LNCaP clone FGC (cell line): ENCODE measurements at regions not wholly inside any gene's neighbourhood (a gene's known extent, or its start where the extent isn't known, plus 50 kb on each side); places are given as distances from the start of the nearest gene placed in this dataset.

Experiments
- DNase-seq: peaks from one replicate; pipeline ENCODE4 v3.0.0-alpha.2; 2011; ENCODE audit warnings: low read depth
- H3K4me3 ChIP-seq: 2 replicates; pipeline ENCODE4 v1.5.1; 2011; ENCODE audit warnings: mild to moderate bottlenecking, low read depth, low read length, control low read depth
- TF ChIP-seq, protein P1 (sequence below): IDR thresholded peaks from 2 replicates; pipeline ENCODE4 v1.5.1; 2012; ENCODE audit warnings: mild to moderate bottlenecking; ENCODE audit not compliant: control insufficient read depth, insufficient read depth; ENCODE audit errors: extremely low read depth

- no peak overlapping the region for H3K4me3 ChIP-seq
- TF ChIP-seq, protein P1, sequence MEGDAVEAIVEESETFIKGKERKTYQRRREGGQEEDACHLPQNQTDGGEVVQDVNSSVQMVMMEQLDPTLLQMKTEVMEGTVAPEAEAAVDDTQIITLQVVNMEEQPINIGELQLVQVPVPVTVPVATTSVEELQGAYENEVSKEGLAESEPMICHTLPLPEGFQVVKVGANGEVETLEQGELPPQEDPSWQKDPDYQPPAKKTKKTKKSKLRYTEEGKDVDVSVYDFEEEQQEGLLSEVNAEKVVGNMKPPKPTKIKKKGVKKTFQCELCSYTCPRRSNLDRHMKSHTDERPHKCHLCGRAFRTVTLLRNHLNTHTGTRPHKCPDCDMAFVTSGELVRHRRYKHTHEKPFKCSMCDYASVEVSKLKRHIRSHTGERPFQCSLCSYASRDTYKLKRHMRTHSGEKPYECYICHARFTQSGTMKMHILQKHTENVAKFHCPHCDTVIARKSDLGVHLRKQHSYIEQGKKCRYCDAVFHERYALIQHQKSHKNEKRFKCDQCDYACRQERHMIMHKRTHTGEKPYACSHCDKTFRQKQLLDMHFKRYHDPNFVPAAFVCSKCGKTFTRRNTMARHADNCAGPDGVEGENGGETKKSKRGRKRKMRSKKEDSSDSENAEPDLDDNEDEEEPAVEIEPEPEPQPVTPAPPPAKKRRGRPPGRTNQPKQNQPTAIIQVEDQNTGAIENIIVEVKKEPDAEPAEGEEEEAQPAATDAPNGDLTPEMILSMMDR, result no peak
- DNase-seq, result no peak
Measured at GRCh38 chr16:5885521-5885920, 787.9 kb upstream of the EEF2KMT start.

- no peak for DNase-seq
- no peak overlapping the region for H3K4me3 ChIP-seq
- TF ChIP-seq, protein P1, result no peak
Measured at GRCh38 chr16:5884996-5885395, 787.4 kb upstream of the EEF2KMT start.

- no peak for DNase-seq
- TF ChIP-seq, protein P1, result no peak
- no peak overlapping the region for H3K4me3 ChIP-seq
Measured at GRCh38 chr16:5884339-5884738, 786.7 kb upstream of the EEF2KMT start.

GRCh38 chr16:5882087-5882640, 784.6 kb upstream of the EEF2KMT start:
- TF ChIP-seq, protein P1, result no peak
- no peak overlapping the region for H3K4me3 ChIP-seq
- DNase-seq, result no peak

GRCh38 chr16:5875416-5875815, 777.8 kb upstream of the EEF2KMT start:
- no peak for DNase-seq
- H3K4me3 ChIP-seq, result no peak overlapping the region
- TF ChIP-seq, protein P1, result no peak

DNA sequence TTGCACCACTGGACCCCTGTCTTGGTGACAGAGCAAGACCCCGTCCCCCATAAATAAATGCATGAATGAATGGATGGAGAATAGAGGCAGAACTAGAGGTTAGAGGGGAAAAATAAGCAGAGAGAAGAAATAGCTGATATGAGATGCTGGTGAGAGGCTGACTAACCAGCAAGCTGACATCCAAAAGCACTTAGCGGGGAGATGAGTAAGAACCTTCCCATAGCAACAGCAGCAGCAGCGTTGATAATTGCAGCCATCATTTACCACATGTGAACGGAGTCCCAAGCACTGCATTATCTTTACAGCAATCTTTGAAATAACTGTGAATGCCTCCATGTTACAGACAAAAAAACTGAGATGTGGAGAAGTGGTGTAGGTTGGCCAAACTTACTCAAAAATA, 777.3 kb upstream of the EEF2KMT start:
- no peak overlapping the region for H3K4me3 ChIP-seq
- DNase-seq, result no peak
- TF ChIP-seq, protein P1, result no peak

GRCh38 chr16:5873221-5873620, 775.6 kb upstream of the EEF2KMT start:
- no peak for DNase-seq
- TF ChIP-seq, protein P1, result no peak

More at GRCh38 chr16:5873221-5873620, 775.6 kb upstream of the EEF2KMT start:
- no peak overlapping the region for H3K4me3 ChIP-seq
